ENCODE measurements at regions not wholly inside any gene's neighbourhood (a gene's known extent, or its start where the extent isn't known, plus 50 kb on each side); places are given as distances from the start of the nearest gene placed in this dataset.

- no peak for DNase-seq
Measured at GRCh38 chr1:199297174-199297573, 658.3 kb downstream of the PTPRC start.

- no peak for DNase-seq
Measured at GRCh38 chr1:199297887-199298286, 659.0 kb downstream of the PTPRC start.

- no peak for DNase-seq
Measured at GRCh38 chr1:199298825-199299224, 660.0 kb downstream of the PTPRC start.

- no peak for DNase-seq
Measured at GRCh38 chr1:199301472-199302217, 662.8 kb downstream of the PTPRC start.

- DNase-seq, result no peak
Measured at GRCh38 chr1:199302554-199302953, 663.7 kb downstream of the PTPRC start.

- DNase-seq, result no peak
Measured at GRCh38 chr1:199303035-199303434, 664.2 kb downstream of the PTPRC start.

- no peak for DNase-seq
Measured at GRCh38 chr1:199305053-199305452, 666.2 kb downstream of the PTPRC start.

GRCh38 chr1:199307496-199308264, 668.8 kb downstream of the PTPRC start:
- DNase-seq, result no peak

GRCh38 chr1:199308349-199308846, 669.6 kb downstream of the PTPRC start:
- DNase-seq, result no peak

- DNase-seq, result no peak
Measured at GRCh38 chr1:199310708-199311107, 671.9 kb downstream of the PTPRC start.

GRCh38 chr1:199311478-199312262, 672.8 kb downstream of the PTPRC start:
- DNase-seq, result no peak

GRCh38 chr1:199312626-199313025, 673.8 kb downstream of the PTPRC start:
- DNase-seq, result no peak

GRCh38 chr1:199313444-199313843, 674.6 kb downstream of the PTPRC start:
- DNase-seq, result no peak

- DNase-seq, result no peak
Measured at GRCh38 chr1:199319341-199319740, 680.5 kb downstream of the PTPRC start.

- no peak for DNase-seq
Measured at GRCh38 chr1:199322278-199322677, 683.4 kb downstream of the PTPRC start.

- no peak for DNase-seq
Measured at GRCh38 chr1:199333180-199333579, 694.3 kb upstream of the NR5A2 start.

- no peak for DNase-seq
Measured at GRCh38 chr1:199335496-199335895, 692.0 kb upstream of the NR5A2 start.

- DNase-seq, result no peak
Measured at GRCh38 chr1:199336745-199337640, 690.5 kb upstream of the NR5A2 start.

GRCh38 chr1:199338760-199339159, 688.8 kb upstream of the NR5A2 start:
- DNase-seq, result no peak

GRCh38 chr1:199352351-199352750, 675.2 kb upstream of the NR5A2 start:
- no peak for DNase-seq

- DNase-seq, result no peak
Measured at GRCh38 chr1:199353906-199354305, 673.6 kb upstream of the NR5A2 start.

- no peak for DNase-seq
Measured at GRCh38 chr1:199356561-199356960, 670.9 kb upstream of the NR5A2 start.

Data from NCI-H187 (cell line).